ENCODE measurements at regions not wholly inside any gene's neighbourhood (a gene's known extent, or its start where the extent isn't known, plus 50 kb on each side); places are given as distances from the start of the nearest gene placed in this dataset.

GRCh38 chr3:157789162-157789561 lies 285.9 kb upstream of the VEPH1 start:
- no peaks in the 10 kb centered on the region for H3K36me3 Mint-ChIP-seq (ENCODE audit: low read depth)
- H3K4me1 Mint-ChIP-seq, result peaks cover 9% of the 10 kb centered on the region
- no peak for TF ChIP-seq CTCF (IDR thresholded peaks at IDR 0.05)
- no peak for DNase-seq
- H3K27ac Mint-ChIP-seq, result no peak overlapping the region
- no peaks in the 10 kb centered on the region for H3K27me3 Mint-ChIP-seq (ENCODE audit: low read depth, poor library complexity)
- no peak overlapping the region for H3K4me3 Mint-ChIP-seq
- H3K9me3 Mint-ChIP-seq, result no peaks in the 10 kb centered on the region

- Mint-ChIP-seq H3K27ac (no peak overlapping the region), H3K36me3 (ENCODE audit: low read depth) (no peaks in the 10 kb centered on the region), H3K27me3 (ENCODE audit: low read depth, poor library complexity) (no peaks in the 10 kb centered on the region), H3K9me3 (no peaks in the 10 kb centered on the region), H3K4me3 (no peak overlapping the region), H3K4me1 (peaks cover 17% of the 10 kb centered on the region)
- no peak for DNase-seq
- TF ChIP-seq CTCF (IDR thresholded peaks at IDR 0.05), result no peak
These were observed 283.4 kb upstream of the VEPH1 start for GRCh38 chr3:157786618-157787017.

- H3K36me3 Mint-ChIP-seq (ENCODE audit: low read depth), result no peaks in the 10 kb centered on the region
- no peak for DNase-seq
- no peaks in the 10 kb centered on the region for H3K27me3 Mint-ChIP-seq (ENCODE audit: low read depth, poor library complexity)
- no peak overlapping the region for H3K27ac Mint-ChIP-seq
- no peak for TF ChIP-seq CTCF (IDR thresholded peaks at IDR 0.05)
- no peak overlapping the region for H3K4me3 Mint-ChIP-seq
- peaks cover 17% of the 10 kb centered on the region for H3K4me1 Mint-ChIP-seq
- no peaks in the 10 kb centered on the region for H3K9me3 Mint-ChIP-seq
These were observed 283.0 kb upstream of the VEPH1 start for GRCh38 chr3:157786211-157786610.

- Mint-ChIP-seq H3K36me3 (ENCODE audit: low read depth) (no peaks in the 10 kb centered on the region), H3K4me3 (no peak overlapping the region), H3K27me3 (ENCODE audit: low read depth, poor library complexity) (no peaks in the 10 kb centered on the region), H3K27ac (no peak overlapping the region), H3K4me1 (peaks cover 17% of the 10 kb centered on the region), H3K9me3 (no peaks in the 10 kb centered on the region)
- DNase-seq, result peak; percentile 8
- TF ChIP-seq CTCF (IDR thresholded peaks at IDR 0.05), result no peak
These were observed 282.0 kb upstream of the VEPH1 start for GRCh38 chr3:157785102-157785826.

- H3K9me3 Mint-ChIP-seq, result peaks cover 13% of the 10 kb centered on the region
- no peaks in the 10 kb centered on the region for H3K27me3 Mint-ChIP-seq (ENCODE audit: low read depth, poor library complexity)
- no peaks in the 10 kb centered on the region for H3K36me3 Mint-ChIP-seq (ENCODE audit: low read depth)
- TF ChIP-seq CTCF (IDR thresholded peaks at IDR 0.05), result no peak
- no peak overlapping the region for H3K4me3 Mint-ChIP-seq
- DNase-seq, result no peak
- H3K4me1 Mint-ChIP-seq, result peaks cover 17% of the 10 kb centered on the region
- H3K27ac Mint-ChIP-seq, result no peak overlapping the region
These were observed 279.0 kb upstream of the VEPH1 start for GRCh38 chr3:157782236-157782635.

- no peak for DNase-seq
- no peaks in the 10 kb centered on the region for H3K36me3 Mint-ChIP-seq (ENCODE audit: low read depth)
- TF ChIP-seq CTCF (IDR thresholded peaks at IDR 0.05), result no peak
- H3K4me1 Mint-ChIP-seq, result peaks cover 7% of the 10 kb centered on the region
- peaks cover 13% of the 10 kb centered on the region for H3K27me3 Mint-ChIP-seq (ENCODE audit: low read depth, poor library complexity)
- no peak overlapping the region for H3K4me3 Mint-ChIP-seq
- H3K9me3 Mint-ChIP-seq, result peaks cover 13% of the 10 kb centered on the region
- H3K27ac Mint-ChIP-seq, result no peak overlapping the region
These were observed 273.6 kb upstream of the VEPH1 start for GRCh38 chr3:157776861-157777260.

Data from nephron progenitor cell (in vitro differentiated cells).